ENCODE measurements at regions not wholly inside any gene's neighbourhood (a gene's known extent, or its start where the extent isn't known, plus 50 kb on each side); places are given as distances from the start of the nearest gene placed in this dataset.

DNA sequence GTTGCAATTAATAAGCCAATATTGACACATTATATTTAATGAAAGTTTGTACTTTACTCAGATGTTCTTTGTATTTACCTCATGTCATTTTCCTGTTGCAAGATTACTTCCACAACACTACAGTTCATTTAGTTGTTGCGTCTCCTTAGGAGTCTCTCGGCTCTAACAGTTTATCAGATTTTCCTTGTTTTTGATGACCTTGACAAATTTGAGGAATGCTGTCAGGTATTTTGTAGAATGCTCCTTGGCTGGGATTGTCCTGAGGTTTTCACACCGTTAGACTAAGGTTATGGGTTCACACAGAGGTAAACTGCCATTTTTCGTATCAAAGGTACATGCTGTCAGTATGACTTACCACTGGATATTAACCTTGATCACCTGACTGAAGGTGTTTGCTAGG, 416.6 kb upstream of the TNP1 start:
- H3K9me3 ChIP-seq, result no peaks in the 10 kb centered on the region
- H3K27me3 Mint-ChIP-seq, result no peaks in the 10 kb centered on the region
- H3K4me3 ChIP-seq (ENCODE audit: control insufficient read depth in 1 of 2, extremely low read depth in 1 of 2, low read length in 1 of 2), result no peak overlapping the region
- H3K4me1 ChIP-seq (ENCODE audit: control insufficient read depth in 1 of 2, extremely low read depth in 1 of 2, insufficient read depth in 2 of 2, low read length in 2 of 2), result no peaks in the 10 kb centered on the region
- 80% methylated on average over 1 of the region's 4 CpGs for WGBS (ENCODE audit: insufficient coverage)
- no peaks in the 10 kb centered on the region for H3K36me3 ChIP-seq (ENCODE audit: control insufficient read depth in 2 of 2, extremely low read depth in 1 of 2, insufficient read depth in 1 of 2, low read length in 1 of 2)
- no peaks in the 10 kb centered on the region for H3K36me3 Mint-ChIP-seq
- peaks cover 0 to 3% of the 10 kb centered on the region in 2 experiments for H3K27me3 ChIP-seq (replicated peaks in 1 of 2; ENCODE audit: control insufficient read depth in 2 of 2, extremely low read depth in 1 of 2, insufficient read depth in 2 of 2, low read length in 1 of 2)
- CTCF ChIA-PET, result no interaction called here
- DNase-seq, result no peak
- no peak for ATAC-seq (replicated peaks in 1 of 4)
- no peak overlapping the region for H3K27ac ChIP-seq (ENCODE audit: low read length)
- H3K4me3 Mint-ChIP-seq, result no peak overlapping the region
- no peaks in the 10 kb centered on the region for H3K9me3 Mint-ChIP-seq
- POLR2A ChIA-PET, result no interaction called here
- no peak overlapping the region for H3K27ac Mint-ChIP-seq
- H3K4me1 Mint-ChIP-seq, result no peaks in the 10 kb centered on the region

DNA sequence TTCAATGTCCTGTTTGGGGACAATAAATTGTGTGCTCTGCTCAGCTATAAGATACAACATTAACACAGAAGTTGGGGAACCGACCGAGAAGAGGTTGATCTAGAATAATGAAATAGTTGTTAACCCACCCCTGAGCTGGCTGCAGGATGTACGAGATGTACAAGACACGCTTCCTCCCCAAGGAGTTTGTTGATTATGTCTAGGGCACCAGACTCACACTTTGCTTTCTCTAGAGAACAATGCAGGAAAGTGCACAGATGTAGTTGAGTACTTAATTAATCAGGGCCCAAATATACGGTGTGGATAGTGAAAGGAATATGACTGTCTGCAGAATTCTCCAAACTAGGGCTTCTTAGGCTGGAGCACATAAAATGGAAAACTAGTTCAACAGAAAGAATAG, 415.2 kb upstream of the TNP1 start:
- no peaks in the 10 kb centered on the region for H3K9me3 Mint-ChIP-seq
- no peaks in the 10 kb centered on the region for H3K4me1 Mint-ChIP-seq
- DNase-seq (no peak), ATAC-seq (replicated peaks in 1 of 4) (no peak)
- peaks cover 0 to under 1% of the 10 kb centered on the region in 2 experiments for H3K27me3 ChIP-seq (replicated peaks in 1 of 2; ENCODE audit: control insufficient read depth in 2 of 2, extremely low read depth in 1 of 2, insufficient read depth in 2 of 2, low read length in 1 of 2)
- WGBS (ENCODE audit: insufficient coverage), result no CpG with 5 or more reads among the region's 5 CpGs
- H3K4me3 ChIP-seq (ENCODE audit: control insufficient read depth in 1 of 2, extremely low read depth in 1 of 2, low read length in 1 of 2), result no peak overlapping the region
- no peaks in the 10 kb centered on the region for H3K36me3 Mint-ChIP-seq
- ChIA-PET POLR2A (no interaction called here), CTCF (no interaction called here)
- no peak overlapping the region for H3K4me3 Mint-ChIP-seq
- H3K27me3 Mint-ChIP-seq, result peaks cover 0 to 5% of the 10 kb centered on the region in 2 donors
- no peak overlapping the region for H3K27ac Mint-ChIP-seq
- no peaks in the 10 kb centered on the region for H3K4me1 ChIP-seq (ENCODE audit: control insufficient read depth in 1 of 2, extremely low read depth in 1 of 2, insufficient read depth in 2 of 2, low read length in 2 of 2)
- no peaks in the 10 kb centered on the region for H3K9me3 ChIP-seq
- no peaks in the 10 kb centered on the region for H3K36me3 ChIP-seq (ENCODE audit: control insufficient read depth in 2 of 2, extremely low read depth in 1 of 2, insufficient read depth in 1 of 2, low read length in 1 of 2)
- H3K27ac ChIP-seq (ENCODE audit: low read length), result no peak overlapping the region

DNA sequence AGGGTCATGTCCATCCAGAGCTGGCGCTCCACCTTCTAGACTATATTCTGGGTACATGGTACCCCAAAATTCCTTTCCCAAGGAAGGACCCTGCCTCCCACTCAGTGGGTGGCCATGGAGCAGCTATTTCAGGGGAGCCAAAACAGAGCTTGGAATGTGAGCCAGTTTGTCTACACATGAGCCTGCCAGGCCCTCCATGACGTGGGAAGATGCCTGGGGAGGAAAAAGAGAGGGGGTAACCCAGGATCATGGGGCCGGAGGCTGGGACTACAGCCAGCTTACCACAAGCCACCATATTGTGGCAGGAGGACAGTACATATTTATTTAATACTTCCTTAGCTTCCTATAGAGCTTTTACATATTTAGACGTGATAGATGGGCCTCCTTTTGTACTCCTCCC, 414.7 kb upstream of the TNP1 start:
- Histone ChIP-seq H3K27me3 (replicated peaks in 1 of 2; ENCODE audit: control insufficient read depth in 2 of 2, extremely low read depth in 1 of 2, insufficient read depth in 2 of 2, low read length in 1 of 2) (peaks cover 0 to 5% of the 10 kb centered on the region in 2 experiments), H3K9me3 (no peaks in the 10 kb centered on the region), H3K4me1 (ENCODE audit: control insufficient read depth in 1 of 2, extremely low read depth in 1 of 2, insufficient read depth in 2 of 2, low read length in 2 of 2) (no peaks in the 10 kb centered on the region), H3K4me3 (ENCODE audit: control insufficient read depth in 1 of 2, extremely low read depth in 1 of 2, low read length in 1 of 2) (no peak overlapping the region), H3K36me3 (ENCODE audit: control insufficient read depth in 2 of 2, extremely low read depth in 1 of 2, insufficient read depth in 1 of 2, low read length in 1 of 2) (no peaks in the 10 kb centered on the region), H3K27ac (ENCODE audit: low read length) (no peak overlapping the region)
- no peaks in the 10 kb centered on the region for H3K9me3 Mint-ChIP-seq
- H3K27me3 Mint-ChIP-seq, result peaks cover 0 to 10% of the 10 kb centered on the region in 2 donors
- WGBS (ENCODE audit: insufficient coverage), result 60% methylated on average over 1 of the region's 4 CpGs
- CTCF ChIA-PET, result no interaction called here
- no peaks in the 10 kb centered on the region for H3K4me1 Mint-ChIP-seq
- POLR2A ChIA-PET, result no interaction called here
- no peaks in the 10 kb centered on the region for H3K36me3 Mint-ChIP-seq
- ATAC-seq (replicated peaks in 1 of 4) (no peak), DNase-seq (no peak)
- H3K4me3 Mint-ChIP-seq, result no peak overlapping the region
- H3K27ac Mint-ChIP-seq, result no peak overlapping the region

DNA sequence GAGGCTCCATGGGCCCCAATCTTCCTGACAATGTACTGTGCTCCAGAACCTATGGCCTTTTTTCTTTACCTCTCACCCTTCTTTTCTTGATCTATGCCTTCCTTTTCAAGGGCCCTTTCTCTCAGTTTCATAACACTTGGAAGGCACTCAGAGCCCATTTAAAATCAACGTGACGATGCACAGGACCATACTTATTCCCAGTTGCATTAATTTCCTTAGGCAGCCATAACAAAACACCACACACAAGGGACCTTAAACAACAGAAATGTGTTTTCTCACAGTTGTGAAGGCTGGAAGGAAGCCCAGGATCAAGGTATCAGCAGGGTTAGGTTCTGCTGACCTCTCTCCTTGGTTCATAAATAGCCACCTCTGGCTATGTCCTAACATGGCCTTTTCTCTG, 414.0 kb upstream of the TNP1 start:
- peaks cover 0 to 18% of the 10 kb centered on the region in 2 donors for H3K27me3 Mint-ChIP-seq
- H3K4me3 Mint-ChIP-seq, result no peak overlapping the region

DNA sequence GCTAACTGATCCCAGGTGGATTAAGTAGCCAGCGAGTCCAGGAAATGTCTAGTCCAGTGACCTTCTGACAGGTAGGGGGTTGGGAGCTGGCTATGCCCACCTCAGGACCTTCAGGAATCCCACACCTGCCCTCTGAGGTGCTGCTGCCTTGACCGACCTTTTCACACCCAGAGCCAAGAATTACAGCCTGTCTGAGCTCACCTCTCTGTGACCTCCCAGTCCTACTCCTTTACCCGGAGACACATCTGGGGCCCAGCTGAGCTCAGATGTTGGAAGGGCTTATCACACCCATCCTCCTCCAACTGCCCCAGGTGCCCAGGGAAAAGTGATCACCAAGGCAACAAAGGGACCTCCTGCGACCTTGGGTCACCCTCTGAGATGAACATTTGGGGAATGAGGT, 413.3 kb upstream of the TNP1 start:
- Histone ChIP-seq H3K27me3 (replicated peaks in 1 of 2; ENCODE audit: control insufficient read depth in 2 of 2, extremely low read depth in 1 of 2, insufficient read depth in 2 of 2, low read length in 1 of 2) (peaks cover 0 to 8% of the 10 kb centered on the region in 2 experiments), H3K9me3 (no peaks in the 10 kb centered on the region), H3K4me1 (ENCODE audit: control insufficient read depth in 1 of 2, extremely low read depth in 1 of 2, insufficient read depth in 2 of 2, low read length in 2 of 2) (no peaks in the 10 kb centered on the region), H3K27ac (ENCODE audit: low read length) (no peak overlapping the region), H3K36me3 (ENCODE audit: control insufficient read depth in 2 of 2, extremely low read depth in 1 of 2, insufficient read depth in 1 of 2, low read length in 1 of 2) (no peaks in the 10 kb centered on the region), H3K4me3 (ENCODE audit: control insufficient read depth in 1 of 2, extremely low read depth in 1 of 2, low read length in 1 of 2) (no peak overlapping the region)
- no peak for ATAC-seq (replicated peaks in 1 of 4)
- H3K4me1 Mint-ChIP-seq, result no peaks in the 10 kb centered on the region
- H3K4me3 Mint-ChIP-seq, result no peak overlapping the region
- H3K36me3 Mint-ChIP-seq, result no peaks in the 10 kb centered on the region
- no peaks in the 10 kb centered on the region for H3K9me3 Mint-ChIP-seq
- POLR2A ChIA-PET, result no interaction called here
- H3K27ac Mint-ChIP-seq, result no peak overlapping the region
- peaks cover 0 to 18% of the 10 kb centered on the region in 2 donors for H3K27me3 Mint-ChIP-seq
- no peak for DNase-seq
- CTCF ChIA-PET, result no interaction called here
- 83% methylated on average over 1 of the region's 4 CpGs for WGBS (ENCODE audit: insufficient coverage)

More for the DNA sequence above, 414.0 kb upstream of the TNP1 start:
- Histone ChIP-seq H3K4me3 (ENCODE audit: control insufficient read depth in 1 of 2, extremely low read depth in 1 of 2, low read length in 1 of 2) (no peak overlapping the region), H3K36me3 (ENCODE audit: control insufficient read depth in 2 of 2, extremely low read depth in 1 of 2, insufficient read depth in 1 of 2, low read length in 1 of 2) (no peaks in the 10 kb centered on the region), H3K4me1 (ENCODE audit: control insufficient read depth in 1 of 2, extremely low read depth in 1 of 2, insufficient read depth in 2 of 2, low read length in 2 of 2) (no peaks in the 10 kb centered on the region), H3K27ac (ENCODE audit: low read length) (no peak overlapping the region), H3K9me3 (no peaks in the 10 kb centered on the region), H3K27me3 (replicated peaks in 1 of 2; ENCODE audit: control insufficient read depth in 2 of 2, extremely low read depth in 1 of 2, insufficient read depth in 2 of 2, low read length in 1 of 2) (peaks cover 0 to 7% of the 10 kb centered on the region in 2 experiments)
- Mint-ChIP-seq H3K9me3 (no peaks in the 10 kb centered on the region), H3K4me1 (no peaks in the 10 kb centered on the region), H3K27ac (no peak overlapping the region), H3K36me3 (no peaks in the 10 kb centered on the region)
- ChIA-PET POLR2A (no interaction called here), CTCF (no interaction called here)
- ATAC-seq (replicated peaks in 1 of 4) (no peak), DNase-seq (no peak)
- WGBS (ENCODE audit: insufficient coverage), result 67% methylated on average over 2 of the region's 2 CpGs

DNA sequence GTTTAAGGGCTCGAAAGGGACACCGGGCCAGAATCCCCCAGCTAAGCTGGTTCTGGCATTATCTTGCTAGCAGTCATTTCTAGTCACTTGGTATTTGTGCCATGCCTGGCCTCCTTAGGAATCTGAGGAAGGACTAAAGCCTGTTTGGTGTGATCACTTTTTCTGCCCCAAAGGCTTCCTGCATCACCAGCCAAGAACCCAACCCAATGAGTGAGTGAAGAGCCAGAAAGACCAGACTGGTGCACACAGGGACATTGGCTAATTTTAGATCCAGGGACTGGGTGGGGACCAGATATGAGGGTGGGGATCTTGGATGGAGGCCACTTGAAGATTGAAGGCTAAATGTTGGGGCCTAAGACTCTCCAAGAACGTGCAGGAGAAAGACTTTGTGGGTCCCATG, 411.9 kb upstream of the TNP1 start:
- no peak overlapping the region for H3K4me3 Mint-ChIP-seq
- H3K36me3 ChIP-seq (ENCODE audit: control insufficient read depth in 2 of 2, extremely low read depth in 1 of 2, insufficient read depth in 1 of 2, low read length in 1 of 2), result no peaks in the 10 kb centered on the region
- CTCF ChIA-PET, result no interaction called here
- no peak overlapping the region for H3K27ac ChIP-seq (ENCODE audit: low read length)
- H3K27ac Mint-ChIP-seq, result no peak overlapping the region
- H3K4me1 ChIP-seq (ENCODE audit: control insufficient read depth in 1 of 2, extremely low read depth in 1 of 2, insufficient read depth in 2 of 2, low read length in 2 of 2), result no peaks in the 10 kb centered on the region
- no peak overlapping the region for H3K4me3 ChIP-seq (ENCODE audit: control insufficient read depth in 1 of 2, extremely low read depth in 1 of 2, low read length in 1 of 2)
- H3K9me3 Mint-ChIP-seq, result peaks cover 0 to 4% (median 0%) of the 10 kb centered on the region in 3 donors
- no peaks in the 10 kb centered on the region for H3K4me1 Mint-ChIP-seq
- WGBS (ENCODE audit: insufficient coverage), result 87% methylated on average over 3 of the region's 3 CpGs
- H3K9me3 ChIP-seq, result no peaks in the 10 kb centered on the region
- ATAC-seq (replicated peaks in 1 of 4) (no peak), DNase-seq (no peak)
- peaks cover 0 to 18% of the 10 kb centered on the region in 2 donors for H3K27me3 Mint-ChIP-seq
- H3K36me3 Mint-ChIP-seq, result no peaks in the 10 kb centered on the region
- POLR2A ChIA-PET, result no interaction called here
- peaks cover 0 to 8% of the 10 kb centered on the region in 2 experiments for H3K27me3 ChIP-seq (replicated peaks in 1 of 2; ENCODE audit: control insufficient read depth in 2 of 2, extremely low read depth in 1 of 2, insufficient read depth in 2 of 2, low read length in 1 of 2)

DNA sequence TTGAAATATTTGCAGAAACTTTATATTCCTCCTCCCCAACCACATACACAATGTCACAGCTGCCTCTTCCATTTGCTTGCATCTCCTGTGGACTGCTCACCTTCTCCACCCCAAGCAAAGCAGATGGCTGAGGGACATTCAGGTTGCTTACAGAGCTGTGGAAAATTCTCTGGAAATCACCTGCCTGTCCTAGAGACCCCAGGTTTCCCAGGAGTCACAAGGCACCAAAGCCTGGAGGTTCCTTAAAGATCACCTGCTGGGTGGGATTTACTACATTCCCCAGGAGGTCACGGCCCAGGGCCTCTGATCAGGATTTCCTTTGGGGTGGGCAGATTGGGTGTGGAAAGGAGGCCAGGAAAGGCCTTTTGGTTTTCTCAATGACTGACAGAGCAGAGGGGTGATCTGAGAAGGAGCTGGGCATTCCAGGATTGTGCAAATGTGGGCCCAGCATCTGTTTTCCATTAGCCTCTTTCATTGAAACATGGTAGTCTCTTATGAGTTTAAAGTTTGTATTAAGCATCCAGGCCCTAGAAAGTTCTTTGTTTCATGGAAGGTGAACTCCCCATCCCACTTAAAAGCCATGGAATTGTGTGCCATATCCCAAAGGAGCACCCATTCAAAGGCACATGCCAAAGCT, 410.7 kb upstream of the TNP1 start:
- H3K36me3 ChIP-seq (ENCODE audit: control insufficient read depth in 2 of 2, extremely low read depth in 1 of 2, insufficient read depth in 1 of 2, low read length in 1 of 2), result no peaks in the 10 kb centered on the region
- no peak for ATAC-seq (replicated peaks in 1 of 4)

More for the DNA sequence above, 410.7 kb upstream of the TNP1 start:
- no peak overlapping the region for H3K4me3 ChIP-seq (ENCODE audit: control insufficient read depth in 1 of 2, extremely low read depth in 1 of 2, low read length in 1 of 2)
- Mint-ChIP-seq H3K36me3 (no peaks in the 10 kb centered on the region), H3K27ac (no peak overlapping the region), H3K4me3 (no peak overlapping the region), H3K27me3 (peaks cover 0 to 20% of the 10 kb centered on the region in 2 donors), H3K9me3 (peaks cover 0 to 9% (median 3%) of the 10 kb centered on the region in 3 donors), H3K4me1 (no peaks in the 10 kb centered on the region)
- no peak overlapping the region for H3K27ac ChIP-seq (ENCODE audit: low read length)
- CTCF ChIA-PET, result interaction anchor here in 1 of 2 donors (0.6 kb wide), 1 partner anchor 640 kb away, joined by 6 read pairs; no protein-coding TSS in a partner anchor
- WGBS (ENCODE audit: insufficient coverage), result 83% methylated on average over 1 of the region's 1 CpG
- H3K4me1 ChIP-seq (ENCODE audit: control insufficient read depth in 1 of 2, extremely low read depth in 1 of 2, insufficient read depth in 2 of 2, low read length in 2 of 2), result no peaks in the 10 kb centered on the region
- H3K9me3 ChIP-seq, result no peaks in the 10 kb centered on the region
- POLR2A ChIA-PET, result no interaction called here
- H3K27me3 ChIP-seq (replicated peaks in 1 of 2; ENCODE audit: control insufficient read depth in 2 of 2, extremely low read depth in 1 of 2, insufficient read depth in 2 of 2, low read length in 1 of 2), result peaks cover 0 to 8% of the 10 kb centered on the region in 2 experiments
- no peak for DNase-seq
